ENCODE measurements at regions not wholly inside any gene's neighbourhood (a gene's known extent, or its start where the extent isn't known, plus 50 kb on each side); places are given as distances from the start of the nearest gene placed in this dataset.

GRCh38 chr1:106613068-106613467 lies 443.4 kb upstream of the PRMT6 start:
- Histone ChIP-seq H3K27ac (no peak overlapping the region), H3K36me3 (no peaks in the 10 kb centered on the region), H3K4me3 (no peak overlapping the region), H3K9me3 (no peaks in the 10 kb centered on the region), H3K4me1 (no peaks in the 10 kb centered on the region), H3K27me3 (no peaks in the 10 kb centered on the region)
- intact Hi-C loops (cut with DNase I; ENCODE audit: low total_unique reads) (no loop called here), in situ Hi-C loops (cut with MboI; ENCODE audit: low sequenced_read_pairs in 4 of 4) (no loop called here)
- TF ChIP-seq, protein P1, sequence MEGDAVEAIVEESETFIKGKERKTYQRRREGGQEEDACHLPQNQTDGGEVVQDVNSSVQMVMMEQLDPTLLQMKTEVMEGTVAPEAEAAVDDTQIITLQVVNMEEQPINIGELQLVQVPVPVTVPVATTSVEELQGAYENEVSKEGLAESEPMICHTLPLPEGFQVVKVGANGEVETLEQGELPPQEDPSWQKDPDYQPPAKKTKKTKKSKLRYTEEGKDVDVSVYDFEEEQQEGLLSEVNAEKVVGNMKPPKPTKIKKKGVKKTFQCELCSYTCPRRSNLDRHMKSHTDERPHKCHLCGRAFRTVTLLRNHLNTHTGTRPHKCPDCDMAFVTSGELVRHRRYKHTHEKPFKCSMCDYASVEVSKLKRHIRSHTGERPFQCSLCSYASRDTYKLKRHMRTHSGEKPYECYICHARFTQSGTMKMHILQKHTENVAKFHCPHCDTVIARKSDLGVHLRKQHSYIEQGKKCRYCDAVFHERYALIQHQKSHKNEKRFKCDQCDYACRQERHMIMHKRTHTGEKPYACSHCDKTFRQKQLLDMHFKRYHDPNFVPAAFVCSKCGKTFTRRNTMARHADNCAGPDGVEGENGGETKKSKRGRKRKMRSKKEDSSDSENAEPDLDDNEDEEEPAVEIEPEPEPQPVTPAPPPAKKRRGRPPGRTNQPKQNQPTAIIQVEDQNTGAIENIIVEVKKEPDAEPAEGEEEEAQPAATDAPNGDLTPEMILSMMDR (IDR thresholded peaks at IDR 0.05 in 4 of 5, conservative IDR thresholded peaks at IDR 0.05 in 1 of 5) = no peak
- no peak for TF ChIP-seq POLR2A (IDR thresholded peaks at IDR 0.05)
- ATAC-seq (no peak), DNase-seq (no peak)

GRCh38 chr1:106613861-106614260 lies 442.6 kb upstream of the PRMT6 start:
- no peaks in the 10 kb centered on the region for H3K36me3 ChIP-seq
- in situ Hi-C loops (cut with MboI; ENCODE audit: low sequenced_read_pairs in 4 of 4) = no loop called here
- ATAC-seq = no peak

GRCh38 chr1:106615473-106615872 lies 441.0 kb upstream of the PRMT6 start:
- ATAC-seq (no peak), DNase-seq (no peak)
- no peak for TF ChIP-seq POLR2A (IDR thresholded peaks at IDR 0.05)
- TF ChIP-seq, protein P1 (IDR thresholded peaks at IDR 0.05 in 4 of 5, conservative IDR thresholded peaks at IDR 0.05 in 1 of 5) = no peak
- intact Hi-C loops (cut with DNase I; ENCODE audit: low total_unique reads) = no loop called here
- Histone ChIP-seq H3K27me3 (no peaks in the 10 kb centered on the region), H3K4me1 (no peaks in the 10 kb centered on the region), H3K9me3 (no peaks in the 10 kb centered on the region), H3K36me3 (no peaks in the 10 kb centered on the region), H3K27ac (no peak overlapping the region), H3K4me3 (no peak overlapping the region)
- in situ Hi-C loops (cut with MboI; ENCODE audit: low sequenced_read_pairs in 4 of 4) = no loop called here

More at GRCh38 chr1:106613861-106614260, 442.6 kb upstream of the PRMT6 start:
- Histone ChIP-seq H3K27me3 (no peaks in the 10 kb centered on the region), H3K4me3 (no peak overlapping the region), H3K4me1 (no peaks in the 10 kb centered on the region), H3K9me3 (no peaks in the 10 kb centered on the region), H3K27ac (no peak overlapping the region)
- intact Hi-C loops (cut with DNase I; ENCODE audit: low total_unique reads) = no loop called here
- TF ChIP-seq, protein P1 (IDR thresholded peaks at IDR 0.05 in 4 of 5, conservative IDR thresholded peaks at IDR 0.05 in 1 of 5) = no peak
- no peak for TF ChIP-seq POLR2A (IDR thresholded peaks at IDR 0.05)
- no peak for DNase-seq

GRCh38 chr1:106619080-106619826 lies 437.2 kb upstream of the PRMT6 start:
- Histone ChIP-seq H3K36me3 (no peaks in the 10 kb centered on the region), H3K27me3 (no peaks in the 10 kb centered on the region), H3K4me3 (no peak overlapping the region), H3K27ac (no peak overlapping the region), H3K4me1 (no peaks in the 10 kb centered on the region), H3K9me3 (no peaks in the 10 kb centered on the region)
- no peak for ATAC-seq
- DNase-seq = no peak
- TF ChIP-seq, protein P1 (IDR thresholded peaks at IDR 0.05 in 4 of 5, conservative IDR thresholded peaks at IDR 0.05 in 1 of 5) = no peak
- TF ChIP-seq POLR2A (IDR thresholded peaks at IDR 0.05) = no peak
- intact Hi-C loops (cut with DNase I; ENCODE audit: low total_unique reads) = no loop called here
- in situ Hi-C loops (cut with MboI; ENCODE audit: low sequenced_read_pairs in 4 of 4) = no loop called here

DNA sequence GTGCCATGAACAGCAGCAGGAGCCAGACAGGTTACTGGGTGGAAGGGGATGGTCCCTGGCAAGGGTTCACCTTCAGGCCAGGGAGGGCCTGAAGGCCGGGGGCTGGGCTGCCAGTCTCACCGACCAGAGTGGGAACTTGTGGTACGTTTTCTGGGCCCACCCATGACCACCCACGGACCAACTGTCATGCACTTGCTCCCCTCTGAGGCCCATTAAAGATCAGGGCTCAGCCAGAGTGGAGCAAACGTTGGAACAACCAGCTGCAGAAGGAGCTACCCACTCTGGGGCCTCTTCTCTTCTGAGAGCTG lies 436.7 kb upstream of the PRMT6 start:
- H3K36me3 ChIP-seq = no peaks in the 10 kb centered on the region
- in situ Hi-C loops (cut with MboI; ENCODE audit: low sequenced_read_pairs in 4 of 4) (no loop called here), intact Hi-C loops (cut with DNase I; ENCODE audit: low total_unique reads) (no loop called here)
- ATAC-seq (no peak), DNase-seq (no peak)
- no peaks in the 10 kb centered on the region for H3K9me3 ChIP-seq
- TF ChIP-seq POLR2A (IDR thresholded peaks at IDR 0.05) = no peak
- TF ChIP-seq, protein P1 (IDR thresholded peaks at IDR 0.05 in 4 of 5, conservative IDR thresholded peaks at IDR 0.05 in 1 of 5) = no peak
- no peak overlapping the region for H3K4me3 ChIP-seq
- no peaks in the 10 kb centered on the region for H3K4me1 ChIP-seq
- H3K27ac ChIP-seq = no peak overlapping the region
- H3K27me3 ChIP-seq = no peaks in the 10 kb centered on the region
